ENCODE measurements at regions not wholly inside any gene's neighbourhood (a gene's known extent, or its start where the extent isn't known, plus 50 kb on each side); places are given as distances from the start of the nearest gene placed in this dataset.

- TF ChIP-seq, protein P1, sequence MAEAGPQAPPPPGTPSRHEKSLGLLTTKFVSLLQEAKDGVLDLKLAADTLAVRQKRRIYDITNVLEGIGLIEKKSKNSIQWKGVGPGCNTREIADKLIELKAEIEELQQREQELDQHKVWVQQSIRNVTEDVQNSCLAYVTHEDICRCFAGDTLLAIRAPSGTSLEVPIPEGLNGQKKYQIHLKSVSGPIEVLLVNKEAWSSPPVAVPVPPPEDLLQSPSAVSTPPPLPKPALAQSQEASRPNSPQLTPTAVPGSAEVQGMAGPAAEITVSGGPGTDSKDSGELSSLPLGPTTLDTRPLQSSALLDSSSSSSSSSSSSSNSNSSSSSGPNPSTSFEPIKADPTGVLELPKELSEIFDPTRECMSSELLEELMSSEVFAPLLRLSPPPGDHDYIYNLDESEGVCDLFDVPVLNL (CRISPR knock-in tag; IDR thresholded peaks at IDR 0.05; ENCODE audit: borderline replicate concordance, low read depth), result no peak
- TF ChIP-seq KAT7 (CRISPR knock-in tag; IDR thresholded peaks at IDR 0.05; ENCODE audit: borderline replicate concordance), result no peak
- TF ChIP-seq, protein P2, sequence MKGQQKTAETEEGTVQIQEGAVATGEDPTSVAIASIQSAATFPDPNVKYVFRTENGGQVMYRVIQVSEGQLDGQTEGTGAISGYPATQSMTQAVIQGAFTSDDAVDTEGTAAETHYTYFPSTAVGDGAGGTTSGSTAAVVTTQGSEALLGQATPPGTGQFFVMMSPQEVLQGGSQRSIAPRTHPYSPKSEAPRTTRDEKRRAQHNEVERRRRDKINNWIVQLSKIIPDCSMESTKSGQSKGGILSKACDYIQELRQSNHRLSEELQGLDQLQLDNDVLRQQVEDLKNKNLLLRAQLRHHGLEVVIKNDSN (CRISPR knock-in tag; IDR thresholded peaks at IDR 0.05), result no peak
- TF ChIP-seq TCF7 (CRISPR knock-in tag; IDR thresholded peaks at IDR 0.05; ENCODE audit: low read depth), result no peak
- no peak for TF ChIP-seq ETV6 (CRISPR knock-in tag; IDR thresholded peaks at IDR 0.05)
- TF ChIP-seq, protein P3, sequence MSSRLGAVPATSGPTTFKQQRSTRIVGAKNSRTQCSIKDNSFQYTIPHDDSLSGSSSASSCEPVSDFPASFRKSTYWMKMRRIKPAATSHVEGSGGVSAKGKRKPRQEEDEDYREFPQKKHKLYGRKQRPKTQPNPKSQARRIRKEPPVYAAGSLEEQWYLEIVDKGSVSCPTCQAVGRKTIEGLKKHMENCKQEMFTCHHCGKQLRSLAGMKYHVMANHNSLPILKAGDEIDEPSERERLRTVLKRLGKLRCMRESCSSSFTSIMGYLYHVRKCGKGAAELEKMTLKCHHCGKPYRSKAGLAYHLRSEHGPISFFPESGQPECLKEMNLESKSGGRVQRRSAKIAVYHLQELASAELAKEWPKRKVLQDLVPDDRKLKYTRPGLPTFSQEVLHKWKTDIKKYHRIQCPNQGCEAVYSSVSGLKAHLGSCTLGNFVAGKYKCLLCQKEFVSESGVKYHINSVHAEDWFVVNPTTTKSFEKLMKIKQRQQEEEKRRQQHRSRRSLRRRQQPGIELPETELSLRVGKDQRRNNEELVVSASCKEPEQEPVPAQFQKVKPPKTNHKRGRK (CRISPR knock-in tag; IDR thresholded peaks at IDR 0.05; ENCODE audit: borderline replicate concordance), result no peak
These were observed 60.0 kb upstream of the BRD7 start (continued) for GRCh38 chr16:50428742-50429141.

GRCh38 chr16:50428116-50428515 is 59.3 kb upstream of the BRD7 start:
- ChIA-PET POLR2A (no interaction called here), CTCF (no interaction called here)
- H3K27me3 Mint-ChIP-seq (ENCODE audit: low read depth), result no peaks in the 10 kb centered on the region; the same call in none of the 2 replicates
- DNase-seq (ENCODE audit: low spot score) (no peak), ATAC-seq (no peak)
- TF ChIP-seq ATF3 (CRISPR knock-in tag; conservative IDR thresholded peaks at IDR 0.05), result no peak
- TF ChIP-seq ZMAT4 (CRISPR knock-in tag; IDR thresholded peaks at IDR 0.05), result no peak
- TF ChIP-seq, protein P4, sequence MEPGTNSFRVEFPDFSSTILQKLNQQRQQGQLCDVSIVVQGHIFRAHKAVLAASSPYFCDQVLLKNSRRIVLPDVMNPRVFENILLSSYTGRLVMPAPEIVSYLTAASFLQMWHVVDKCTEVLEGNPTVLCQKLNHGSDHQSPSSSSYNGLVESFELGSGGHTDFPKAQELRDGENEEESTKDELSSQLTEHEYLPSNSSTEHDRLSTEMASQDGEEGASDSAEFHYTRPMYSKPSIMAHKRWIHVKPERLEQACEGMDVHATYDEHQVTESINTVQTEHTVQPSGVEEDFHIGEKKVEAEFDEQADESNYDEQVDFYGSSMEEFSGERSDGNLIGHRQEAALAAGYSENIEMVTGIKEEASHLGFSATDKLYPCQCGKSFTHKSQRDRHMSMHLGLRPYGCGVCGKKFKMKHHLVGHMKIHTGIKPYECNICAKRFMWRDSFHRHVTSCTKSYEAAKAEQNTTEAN (CRISPR knock-in tag; IDR thresholded peaks at IDR 0.05), result no peak
- TF ChIP-seq JAZF1 (CRISPR knock-in tag; IDR thresholded peaks at IDR 0.05), result no peak
- no peak for TF ChIP-seq TEAD1 (CRISPR knock-in tag; IDR thresholded peaks at IDR 0.05)
- no peak for TF ChIP-seq FOXP4 (CRISPR knock-in tag; IDR thresholded peaks at IDR 0.05)
- TF ChIP-seq, protein P2 (CRISPR knock-in tag; IDR thresholded peaks at IDR 0.05), result no peak
- no peaks in the 10 kb centered on the region for H3K36me3 Mint-ChIP-seq
- H3K27ac Mint-ChIP-seq, result no peak overlapping the region
- H3K9me3 Mint-ChIP-seq, result peaks cover 21% of the 10 kb centered on the region
- no peak overlapping the region for H3K4me3 Mint-ChIP-seq
- H3K4me1 Mint-ChIP-seq, result peaks cover under 1% of the 10 kb centered on the region; the same call in 1 of the 2 replicates

- DNase-seq (ENCODE audit: low spot score) (no peak), ATAC-seq (no peak)
- no peaks in the 10 kb centered on the region for H3K36me3 Mint-ChIP-seq
- no peaks in the 10 kb centered on the region; the same call in 1 of the 2 replicates for H3K27me3 Mint-ChIP-seq (ENCODE audit: low read depth)
- no peak overlapping the region for H3K4me3 Mint-ChIP-seq
- H3K27ac Mint-ChIP-seq, result no peak overlapping the region
- ChIA-PET CTCF (no interaction called here), POLR2A (no interaction called here)
- peaks cover 21% of the 10 kb centered on the region for H3K9me3 Mint-ChIP-seq
- H3K4me1 Mint-ChIP-seq, result no peaks in the 10 kb centered on the region; the same call in 1 of the 2 replicates
- TF ChIP-seq SOX15 (CRISPR knock-in tag; IDR thresholded peaks at IDR 0.05) (no peak), ZNF416 (CRISPR knock-in tag; IDR thresholded peaks at IDR 0.05) (no peak), NFE2L1 (CRISPR knock-in tag; IDR thresholded peaks at IDR 0.05) (no peak), ZNF232 (CRISPR knock-in tag; IDR thresholded peaks at IDR 0.05) (no peak), MYBL2 (CRISPR knock-in tag; IDR thresholded peaks at IDR 0.05) (no peak), JUN (CRISPR knock-in tag; IDR thresholded peaks at IDR 0.05) (no peak), PRDM15 (CRISPR knock-in tag; IDR thresholded peaks at IDR 0.05) (no peak), E2F1 (CRISPR knock-in tag; IDR thresholded peaks at IDR 0.05) (no peak)
These were observed 58.3 kb upstream of the BRD7 start for GRCh38 chr16:50427107-50427506.

All from WTC11 (cell line).